Caki2 (cell line): ENCODE measurements at regions not wholly inside any gene's neighbourhood (a gene's known extent, or its start where the extent isn't known, plus 50 kb on each side); places are given as distances from the start of the nearest gene placed in this dataset.
A peak's percentile ranks its signal among the peaks of the same experiment; 100 is the strongest.

Experiments
- DNase-seq: peaks from one replicate; pipeline ENCODE4 v3.0.0-alpha.2; 2015; ENCODE audit warnings: low read depth
- in situ Hi-C: cut with HindIII; loops from 2 replicates; pipeline ENCODE4 v1.10.0; 2016; ENCODE audit warnings: low sequenced_read_pairs, low pct_unique_long_range_greater_than_20kb, mixed read lengths

GRCh38 chr14:76551906-76552305 lies 176.0 kb downstream of the ESRRB start:
- in situ Hi-C loops = no loop called here

DNA sequence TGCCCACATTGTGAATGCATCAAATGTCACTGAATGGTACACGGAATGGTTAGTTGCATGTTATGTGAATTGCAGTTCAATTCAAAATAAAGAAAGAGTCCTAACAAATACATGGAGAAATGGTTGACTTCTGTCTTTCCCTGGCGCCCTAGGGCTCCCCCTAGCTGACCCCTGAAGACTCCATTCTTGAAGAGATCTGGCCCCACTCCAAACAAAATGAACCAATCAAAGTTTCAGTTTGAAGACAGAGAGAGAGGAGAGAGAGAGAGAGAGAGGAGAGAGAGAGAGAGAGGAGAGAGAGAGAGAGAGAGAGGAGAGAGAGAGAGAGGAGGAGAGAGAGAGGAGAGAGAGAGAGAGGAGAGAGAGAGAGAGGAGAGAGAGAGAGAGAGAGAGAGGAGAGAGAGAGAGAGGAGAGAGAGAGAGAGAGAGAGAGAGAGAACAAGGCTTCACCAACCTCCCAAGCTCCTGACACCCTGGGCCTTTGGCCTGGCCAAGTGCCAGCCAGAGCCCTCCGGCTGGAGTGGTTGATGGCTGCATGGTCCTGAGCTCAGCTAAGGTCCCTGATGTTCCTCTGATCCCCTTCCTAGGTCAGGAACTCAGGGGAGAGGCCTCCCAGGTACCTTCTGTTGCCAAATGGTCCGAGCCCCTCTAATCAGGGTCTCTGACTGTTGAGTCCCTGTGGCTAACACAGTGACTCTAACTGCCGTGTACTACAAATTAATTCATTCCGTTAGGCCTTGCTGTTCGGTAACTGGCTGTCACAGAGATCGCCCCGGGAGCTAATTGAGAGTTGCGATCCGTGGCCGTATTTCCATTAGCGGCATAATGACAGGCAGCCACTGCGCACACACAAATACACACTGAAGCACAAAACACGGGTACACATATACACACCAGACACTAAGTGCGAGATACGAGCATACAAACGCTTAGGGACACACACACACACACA lies 188.8 kb downstream of the ESRRB start:
- in situ Hi-C loops = no loop called here
- DNase-seq = no peak

More at GRCh38 chr14:76551906-76552305, 176.0 kb downstream of the ESRRB start:
- no peak for DNase-seq

DNA sequence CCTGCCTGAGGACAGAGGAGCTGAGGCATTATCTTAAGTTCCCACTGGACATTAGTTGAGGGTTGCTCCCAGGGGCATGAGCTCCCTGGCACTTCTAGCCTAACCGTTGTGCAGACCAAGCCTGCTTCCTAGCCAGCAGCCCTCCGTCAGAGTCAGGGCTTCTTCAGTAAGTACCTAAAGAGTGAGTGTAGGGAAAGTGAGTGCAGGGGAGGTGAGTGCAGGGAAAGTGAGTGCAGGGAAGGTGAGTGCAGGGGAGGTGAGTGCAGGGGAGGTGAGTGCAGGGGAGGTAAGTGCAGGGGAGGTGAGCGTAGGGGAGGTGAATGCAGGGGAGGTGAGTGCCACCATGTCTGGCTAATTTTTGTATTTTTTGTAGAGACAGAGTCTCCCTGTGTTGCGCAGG lies 190.5 kb downstream of the ESRRB start:
- in situ Hi-C loops = no loop called here

GRCh38 chr14:76574416-76575095 lies 186.7 kb upstream of the VASH1 start:
- in situ Hi-C loops = no loop called here
- no peak for DNase-seq

More for the DNA sequence above, 190.5 kb downstream of the ESRRB start:
- DNase-seq = no peak

- in situ Hi-C loops = no loop called here
Observed at GRCh38 chr14:76575108-76575507, 186.2 kb upstream of the VASH1 start.

DNA sequence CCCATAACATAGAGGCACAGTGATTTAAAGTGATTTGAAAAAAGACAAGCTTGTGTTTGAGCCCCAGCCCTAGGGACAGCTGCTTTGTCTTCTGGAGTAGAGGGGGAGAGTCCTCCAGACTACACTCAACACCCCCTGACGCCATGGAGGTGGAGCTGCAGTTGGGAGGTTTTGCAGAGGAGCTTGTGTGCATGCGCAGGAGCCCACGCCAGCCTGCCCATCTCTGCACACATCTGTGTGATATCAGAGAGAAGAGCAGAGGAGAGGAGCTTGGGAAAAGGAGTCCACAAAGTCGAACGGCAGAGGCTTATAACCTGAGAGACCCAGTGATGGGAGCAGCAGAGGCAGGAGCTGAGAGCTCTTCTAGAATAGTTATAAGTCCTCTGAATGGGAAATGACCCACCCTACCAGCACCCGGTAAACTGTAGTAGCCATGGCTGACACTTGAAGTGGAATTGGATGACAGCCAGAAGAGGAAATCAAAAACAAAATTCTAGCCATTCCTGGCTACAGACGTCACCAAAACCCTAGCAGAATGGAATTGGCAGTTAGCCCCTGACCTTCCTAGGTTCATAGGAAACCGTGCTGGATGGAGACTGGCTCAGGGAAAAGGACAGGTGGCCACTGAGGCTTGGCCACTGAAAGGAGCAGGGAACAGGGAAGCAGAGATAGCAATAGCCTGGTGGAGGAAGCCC lies 185.1 kb upstream of the VASH1 start:
- DNase-seq = peak; percentile 6
- in situ Hi-C loops = no loop called here

More at GRCh38 chr14:76575108-76575507, 186.2 kb upstream of the VASH1 start:
- no peak for DNase-seq

DNA sequence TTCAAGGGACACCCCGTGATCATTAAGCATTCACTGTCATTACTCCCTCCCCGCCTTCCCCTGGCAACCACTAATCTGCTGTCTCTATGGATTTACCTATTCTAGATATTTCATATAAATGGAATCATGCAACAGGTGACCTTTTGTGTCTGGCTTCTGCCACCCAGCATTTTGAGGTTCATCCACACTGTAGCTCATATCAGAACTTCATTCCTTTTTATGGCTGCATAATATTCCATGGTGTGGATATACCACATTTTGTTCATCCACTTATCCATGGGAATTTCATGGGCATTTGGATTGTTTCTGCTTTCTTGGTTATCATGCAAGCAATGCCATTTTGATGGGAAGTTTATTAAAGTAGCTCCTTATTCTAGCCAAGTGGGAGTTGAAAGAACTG lies 184.2 kb upstream of the VASH1 start:
- in situ Hi-C loops = no loop called here
- DNase-seq = no peak

- DNase-seq = no peak
- in situ Hi-C loops = no loop called here
Observed at GRCh38 chr14:76577837-76578236, 183.4 kb upstream of the VASH1 start.

DNA sequence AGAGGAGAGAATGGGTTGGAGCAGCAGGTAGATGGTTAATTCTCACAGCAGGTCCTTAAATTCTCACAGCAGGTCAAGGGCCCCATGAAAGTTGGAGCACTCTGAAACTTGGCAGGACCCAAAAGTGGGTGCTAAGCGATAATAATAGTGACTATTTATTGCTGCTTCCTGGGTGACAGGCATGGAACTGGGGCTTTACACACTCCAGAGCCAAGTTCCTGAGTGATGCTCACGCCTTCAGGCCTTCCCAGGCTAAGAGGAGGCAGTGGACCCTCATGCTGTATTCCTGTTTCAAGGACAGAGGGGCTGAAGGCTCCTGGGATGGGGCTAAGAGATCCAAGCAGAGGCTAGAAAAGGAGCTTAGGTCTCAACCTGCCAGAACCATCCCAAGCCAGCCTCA lies 180.9 kb upstream of the VASH1 start:
- in situ Hi-C loops = no loop called here

DNA sequence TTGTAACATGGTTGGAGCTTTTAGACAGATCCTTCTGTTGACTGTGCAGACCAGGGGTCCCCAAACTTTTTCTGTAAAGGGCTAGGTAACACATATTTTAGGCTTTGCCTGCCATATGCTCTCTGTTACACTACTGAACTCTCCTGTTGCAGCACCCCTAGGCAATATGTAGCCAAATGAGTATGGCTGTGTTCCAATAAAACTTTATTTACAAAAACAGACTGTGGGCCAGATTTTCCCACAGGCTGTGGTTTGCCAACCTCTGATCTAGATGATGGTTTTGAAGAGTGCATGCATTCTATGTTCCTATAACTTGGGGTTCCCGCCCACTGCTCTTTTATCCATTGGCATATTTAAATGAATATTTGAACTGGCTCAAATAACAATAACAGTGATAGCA lies 180.3 kb upstream of the VASH1 start:
- in situ Hi-C loops = no loop called here
- no peak for DNase-seq

More for the DNA sequence above, 180.9 kb upstream of the VASH1 start:
- DNase-seq = no peak

DNA sequence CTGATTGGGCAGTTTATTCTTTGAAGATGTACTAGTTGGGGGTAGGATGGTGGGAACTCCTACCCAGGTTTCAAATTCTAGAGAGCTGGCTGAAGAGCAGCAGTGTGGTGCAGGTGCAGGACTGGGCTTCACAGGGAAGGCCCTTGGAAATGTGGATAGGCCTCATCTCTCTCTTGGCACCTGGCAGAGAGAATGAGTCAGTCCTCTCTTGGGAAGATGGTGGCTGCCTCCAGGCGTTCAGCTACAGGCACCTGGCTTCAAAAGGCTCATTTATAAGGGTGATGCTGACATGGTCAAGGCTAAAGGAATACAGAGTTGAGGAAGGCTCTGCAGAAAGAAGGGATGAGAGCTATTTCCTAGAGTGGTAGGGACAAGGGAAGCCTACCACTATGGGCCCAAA lies 179.7 kb upstream of the VASH1 start:
- no peak for DNase-seq
- in situ Hi-C loops = no loop called here

GRCh38 chr14:76582447-76582846 lies 178.8 kb upstream of the VASH1 start:
- in situ Hi-C loops = no loop called here
- DNase-seq = no peak

GRCh38 chr14:76583174-76583573 lies 178.1 kb upstream of the VASH1 start:
- in situ Hi-C loops = no loop called here

GRCh38 chr14:76583805-76584204 lies 177.5 kb upstream of the VASH1 start:
- in situ Hi-C loops = no loop called here
- no peak for DNase-seq

More at GRCh38 chr14:76583174-76583573, 178.1 kb upstream of the VASH1 start:
- no peak for DNase-seq

- DNase-seq = no peak
Observed at GRCh38 chr14:76584271-76584702, 177.0 kb upstream of the VASH1 start.

GRCh38 chr14:76585616-76586015 lies 175.7 kb upstream of the VASH1 start:
- in situ Hi-C loops = no loop called here
- DNase-seq = no peak

More at GRCh38 chr14:76584271-76584702, 177.0 kb upstream of the VASH1 start:
- in situ Hi-C loops = no loop called here

DNA sequence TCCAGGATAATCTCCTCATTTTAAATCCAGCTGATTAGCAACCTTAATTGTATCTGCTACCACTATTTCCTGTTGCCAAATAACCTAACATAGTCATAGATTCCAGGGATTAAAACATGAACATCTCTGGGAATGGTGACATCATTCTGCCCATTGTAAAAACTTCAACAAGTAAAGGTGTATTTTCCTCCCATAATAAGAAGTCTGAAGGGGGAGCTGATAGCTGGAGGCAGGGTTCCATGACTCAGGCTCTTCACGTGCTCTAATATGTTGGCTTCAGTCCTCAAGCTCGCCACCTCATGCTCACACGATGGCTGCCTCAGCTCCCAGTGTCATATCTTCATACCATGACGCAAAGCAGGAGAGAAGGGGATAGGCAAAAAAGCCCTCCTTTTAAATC lies 172.0 kb upstream of the VASH1 start:
- DNase-seq = no peak
- in situ Hi-C loops = no loop called here

- DNase-seq = no peak
- in situ Hi-C loops = no loop called here
Observed at GRCh38 chr14:76591266-76591665, 170.0 kb upstream of the VASH1 start.

GRCh38 chr14:76595266-76595665 lies 166.0 kb upstream of the VASH1 start:
- DNase-seq = no peak
- in situ Hi-C loops = no loop called here
